GM12891 (cell line): ENCODE measurements at regions not wholly inside any gene's neighbourhood (a gene's known extent, or its start where the extent isn't known, plus 50 kb on each side); places are given as distances from the start of the nearest gene placed in this dataset.

Source experiments
- PAX5 ChIP-seq: IDR thresholded peaks from 2 replicates; pipeline ENCODE4 v1.6.1; 2011; ENCODE audit warnings: low read length, moderate library complexity, mild to moderate bottlenecking; ENCODE audit not compliant: insufficient read depth, severe bottlenecking
- POLR2A ChIP-seq: IDR thresholded peaks from 2 replicates; pipeline ENCODE4 v1.6.1; 2011; ENCODE audit warnings: low read depth, low read length, control low read depth
- POLR2AphosphoS5 ChIP-seq: IDR thresholded peaks from 2 replicates; pipeline ENCODE4 v1.6.1; 2011; ENCODE audit warnings: low read depth, low read length, control low read depth
- POU2F2 ChIP-seq: IDR thresholded peaks from 2 replicates; pipeline ENCODE4 v1.6.1; 2011; ENCODE audit warnings: low read depth, mild to moderate bottlenecking, control low read depth, low read length, moderate library complexity
- SPI1 ChIP-seq: IDR thresholded peaks from 2 replicates; pipeline ENCODE4 v1.6.1; 2011; ENCODE audit warnings: low read depth, low read length, control low read depth
- TAF1 ChIP-seq: IDR thresholded peaks from 2 replicates; pipeline ENCODE4 v1.6.1; 2011; ENCODE audit warnings: low read depth, low read length, control low read depth

- TF ChIP-seq POLR2A (no peak), POLR2AphosphoS5 (no peak), TAF1 (no peak), PAX5 (no peak), SPI1 (no peak), POU2F2 (no peak)
Observed at GRCh38 chr3:18669374-18669773, 244.2 kb upstream of the SATB1 start.
